Muscle layer of colon (tissue), 2 donors: ENCODE measurements at regions not wholly inside any gene's neighbourhood (a gene's known extent, or its start where the extent isn't known, plus 50 kb on each side); places are given as distances from the start of the nearest gene placed in this dataset.

Experiments used
- H3K27ac ChIP-seq: one replicate; pipeline ENCODE4 v1.7.0; 2013; ENCODE audit warnings: low read depth, mild to moderate bottlenecking, low read length, moderate library complexity
- H3K27me3 ChIP-seq, 2 donors: one replicate each; pipeline ENCODE4 v1.7.0; 2013; ENCODE audit warnings: low read length in 2 of 2, mild to moderate bottlenecking in 2 of 2; ENCODE audit not compliant: insufficient read depth in 2 of 2, control insufficient read depth in 1 of 2
- H3K36me3 ChIP-seq: one replicate; pipeline ENCODE4 v1.7.0; 2013; ENCODE audit warnings: mild to moderate bottlenecking, low read length; ENCODE audit not compliant: insufficient read depth
- H3K4me1 ChIP-seq: one replicate; pipeline ENCODE4 v1.7.0; 2013; ENCODE audit warnings: mild to moderate bottlenecking, low read length; ENCODE audit not compliant: insufficient read depth
- H3K4me3 ChIP-seq, 2 donors: one replicate each; pipeline ENCODE4 v1.7.0; 2013; ENCODE audit warnings: low read length in 2 of 2, low read depth in 1 of 2, mild to moderate bottlenecking in 1 of 2, moderate library complexity in 1 of 2
- H3K9ac ChIP-seq: one replicate; pipeline ENCODE4 v1.7.0; 2013; ENCODE audit warnings: low read length
- H3K9me3 ChIP-seq: one replicate; pipeline ENCODE4 v1.7.0; 2013; ENCODE audit warnings: mild to moderate bottlenecking, low read length
- donor health status: abdominal sarcoma.
- donor health status: Adenocarcinoma of cecum.

DNA sequence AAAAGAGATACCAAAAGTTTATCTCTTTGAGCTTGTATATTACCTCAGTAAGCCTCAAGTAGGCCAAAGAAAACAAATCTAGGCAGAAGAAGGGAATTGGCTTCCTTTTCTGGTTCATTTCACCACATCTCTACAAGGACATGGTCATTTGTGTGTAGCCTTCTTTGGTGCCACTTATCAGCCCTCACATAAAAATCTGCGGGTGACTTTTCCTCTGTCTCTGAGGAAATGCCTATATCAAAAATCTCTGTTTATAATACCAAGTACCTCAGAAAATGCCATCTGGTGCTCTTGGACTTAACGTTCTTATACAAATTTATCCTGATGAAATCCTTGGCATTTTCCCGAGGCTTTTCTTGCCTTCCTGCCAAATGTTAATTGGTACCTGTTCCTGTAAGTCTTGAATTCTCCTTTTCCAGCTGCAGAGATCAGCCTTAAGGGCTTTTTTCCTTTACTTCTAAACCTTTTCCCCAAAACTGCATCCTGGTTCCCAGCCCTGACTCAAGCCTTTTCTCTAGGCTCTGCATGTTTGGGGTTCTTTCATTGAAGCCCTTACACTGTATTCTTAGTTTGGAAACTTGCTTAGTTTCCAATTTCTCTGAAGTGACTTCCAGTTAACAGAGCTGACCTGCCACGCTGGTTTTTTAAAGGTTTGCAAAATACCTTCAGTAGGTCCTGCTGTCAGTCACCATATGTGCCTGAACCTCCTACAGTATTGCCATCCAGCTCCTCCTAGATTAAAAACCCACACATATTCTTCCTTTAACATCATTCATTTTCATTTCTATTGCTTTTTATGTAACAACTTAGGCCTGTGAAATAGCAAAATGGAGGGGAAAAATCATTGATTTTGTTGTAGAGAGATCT, 191.2 kb upstream of the PREP start:
- no peaks in the 10 kb centered on the region for H3K27me3 ChIP-seq
- no peak overlapping the region for H3K27ac ChIP-seq
- H3K4me1 ChIP-seq: no peaks in the 10 kb centered on the region

DNA sequence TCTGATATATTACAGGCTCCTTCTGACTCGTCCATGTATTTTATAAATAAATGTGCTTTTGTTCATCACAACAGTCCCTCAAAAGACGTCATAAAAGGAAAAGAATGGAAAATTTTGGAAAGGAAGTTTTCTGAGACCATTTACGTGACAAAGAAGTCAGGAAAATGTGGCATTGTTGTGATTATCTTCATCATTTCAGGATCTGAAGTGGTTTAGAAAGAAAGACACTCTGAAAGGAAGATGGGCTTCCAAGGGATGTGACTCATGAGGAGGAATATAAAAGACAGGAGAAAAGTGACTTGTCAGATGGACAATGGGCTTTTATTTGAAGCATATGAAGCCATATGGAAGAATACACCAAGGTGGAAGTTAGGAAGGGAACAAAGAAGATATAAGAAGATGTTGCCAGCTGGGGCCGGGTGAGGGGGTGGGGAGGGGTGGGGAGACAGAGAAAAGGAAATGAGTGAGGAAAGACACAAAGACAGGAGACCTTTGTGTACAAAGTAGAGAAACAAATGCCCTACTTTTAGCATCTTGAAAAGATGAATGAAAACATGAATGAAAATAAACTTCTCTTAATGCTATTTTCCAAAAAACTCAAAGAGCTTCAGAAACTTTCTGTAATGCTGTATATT, 190.3 kb upstream of the PREP start:
- H3K27ac ChIP-seq: no peak overlapping the region
- no peaks in the 10 kb centered on the region for H3K9me3 ChIP-seq
- no peak overlapping the region for H3K4me3 ChIP-seq
- H3K36me3 ChIP-seq: no peaks in the 10 kb centered on the region
- H3K9ac ChIP-seq: no peak overlapping the region
- no peaks in the 10 kb centered on the region for H3K4me1 ChIP-seq
- no peaks in the 10 kb centered on the region for H3K27me3 ChIP-seq

More for the DNA sequence above, 191.2 kb upstream of the PREP start:
- Histone ChIP-seq H3K4me3 (no peak overlapping the region), H3K9ac (no peak overlapping the region), H3K36me3 (no peaks in the 10 kb centered on the region), H3K9me3 (no peaks in the 10 kb centered on the region)

GRCh38 chr6:105592329-105592728, 189.4 kb upstream of the PREP start:
- Histone ChIP-seq H3K9ac (no peak overlapping the region), H3K27me3 (no peaks in the 10 kb centered on the region), H3K27ac (no peak overlapping the region), H3K9me3 (no peaks in the 10 kb centered on the region), H3K4me1 (no peaks in the 10 kb centered on the region), H3K36me3 (no peaks in the 10 kb centered on the region), H3K4me3 (no peak overlapping the region)

DNA sequence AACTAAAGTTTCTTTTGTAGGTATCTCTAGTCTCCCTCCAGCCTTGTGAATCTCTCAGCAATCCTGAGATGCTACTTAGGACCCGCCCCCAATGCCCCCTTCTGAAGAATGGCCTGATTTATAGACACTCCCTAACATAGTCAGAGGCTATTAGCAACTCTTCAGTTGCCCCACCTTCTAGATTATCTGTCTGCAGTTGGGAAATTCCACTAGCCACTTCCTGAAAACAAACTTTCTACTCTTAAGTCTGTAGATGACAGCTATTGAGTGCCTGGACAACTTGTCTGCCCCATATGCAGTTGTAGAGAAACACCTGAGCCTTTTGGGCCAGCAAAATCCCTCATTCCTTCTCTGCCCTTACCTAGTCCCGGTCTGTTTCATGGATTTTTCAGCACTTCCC, 188.2 kb upstream of the PREP start:
- Histone ChIP-seq H3K9ac (no peak overlapping the region), H3K27me3 (no peaks in the 10 kb centered on the region), H3K27ac (no peak overlapping the region), H3K36me3 (no peaks in the 10 kb centered on the region), H3K4me3 (no peak overlapping the region), H3K9me3 (no peaks in the 10 kb centered on the region), H3K4me1 (no peaks in the 10 kb centered on the region)

- H3K4me3 ChIP-seq: no peak overlapping the region
- H3K4me1 ChIP-seq: no peaks in the 10 kb centered on the region
- no peaks in the 10 kb centered on the region for H3K9me3 ChIP-seq
- no peaks in the 10 kb centered on the region for H3K36me3 ChIP-seq
- no peak overlapping the region for H3K27ac ChIP-seq
- H3K9ac ChIP-seq: no peak overlapping the region
- H3K27me3 ChIP-seq: no peaks in the 10 kb centered on the region
Measured at GRCh38 chr6:105588123-105588710, 185.3 kb upstream of the PREP start.

GRCh38 chr6:105587349-105588122, 184.7 kb upstream of the PREP start:
- Histone ChIP-seq H3K9me3 (no peaks in the 10 kb centered on the region), H3K27ac (no peak overlapping the region), H3K4me1 (no peaks in the 10 kb centered on the region), H3K9ac (no peak overlapping the region), H3K4me3 (no peak overlapping the region), H3K27me3 (no peaks in the 10 kb centered on the region), H3K36me3 (no peaks in the 10 kb centered on the region)

GRCh38 chr6:105578179-105578707, 175.4 kb upstream of the PREP start:
- H3K9ac ChIP-seq: no peak overlapping the region
- H3K4me3 ChIP-seq: no peak overlapping the region
- no peaks in the 10 kb centered on the region for H3K9me3 ChIP-seq
- no peaks in the 10 kb centered on the region for H3K36me3 ChIP-seq
- no peak overlapping the region for H3K27ac ChIP-seq
- H3K27me3 ChIP-seq: no peaks in the 10 kb centered on the region
- no peaks in the 10 kb centered on the region for H3K4me1 ChIP-seq

- H3K9ac ChIP-seq: no peak overlapping the region
- no peaks in the 10 kb centered on the region for H3K27me3 ChIP-seq
- H3K36me3 ChIP-seq: no peaks in the 10 kb centered on the region
- no peak overlapping the region for H3K4me3 ChIP-seq
- H3K4me1 ChIP-seq: no peaks in the 10 kb centered on the region
- H3K9me3 ChIP-seq: no peaks in the 10 kb centered on the region
- H3K27ac ChIP-seq: no peak overlapping the region
Measured at GRCh38 chr6:105573556-105573955, 170.7 kb upstream of the PREP start.

DNA sequence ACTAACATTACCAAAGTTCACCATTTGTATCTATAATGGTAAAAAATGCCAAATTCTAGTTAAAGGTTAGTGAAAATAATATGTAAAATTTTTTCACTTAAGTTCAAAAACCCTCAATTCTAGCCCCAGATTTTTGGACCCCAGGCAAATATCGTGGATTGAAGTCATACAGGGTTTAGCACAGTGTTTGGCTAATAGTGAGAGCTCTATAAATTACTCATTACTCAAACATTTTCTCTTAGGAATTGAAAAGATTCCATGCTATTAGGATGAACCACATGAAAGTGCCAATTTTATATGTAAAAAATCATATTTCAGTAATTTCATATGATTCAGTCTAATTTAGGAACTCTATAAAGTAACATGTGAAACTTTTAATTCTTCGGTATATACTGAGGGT, 170.3 kb upstream of the PREP start:
- Histone ChIP-seq H3K9me3 (no peaks in the 10 kb centered on the region), H3K27me3 (no peaks in the 10 kb centered on the region), H3K27ac (no peak overlapping the region), H3K36me3 (no peaks in the 10 kb centered on the region), H3K4me3 (no peak overlapping the region), H3K9ac (no peak overlapping the region), H3K4me1 (no peaks in the 10 kb centered on the region)

- Histone ChIP-seq H3K4me1 (no peaks in the 10 kb centered on the region), H3K36me3 (no peaks in the 10 kb centered on the region), H3K27me3 (no peaks in the 10 kb centered on the region), H3K27ac (no peak overlapping the region), H3K9ac (no peak overlapping the region), H3K9me3 (no peaks in the 10 kb centered on the region), H3K4me3 (no peak overlapping the region)
Measured at GRCh38 chr6:105570416-105570815, 167.5 kb upstream of the PREP start.

DNA sequence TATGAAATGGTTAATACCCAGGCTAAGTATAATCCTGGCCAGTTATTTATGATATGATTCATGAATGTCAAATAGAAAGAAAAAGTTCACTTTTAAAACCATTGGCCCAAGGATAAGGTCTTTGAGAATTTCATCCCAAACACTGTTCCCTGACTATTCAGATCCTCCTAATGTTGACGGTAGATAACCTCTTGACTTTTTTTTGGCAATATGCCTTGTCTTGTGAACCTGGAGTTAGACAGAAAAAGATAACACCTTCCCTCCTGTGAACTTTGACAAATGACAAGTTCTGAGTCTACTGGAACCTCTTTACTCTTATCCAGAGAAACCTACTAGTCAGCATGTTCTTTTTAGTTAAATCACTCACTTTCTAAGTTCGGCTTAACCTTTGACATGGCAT, 166.8 kb upstream of the PREP start:
- Histone ChIP-seq H3K36me3 (no peaks in the 10 kb centered on the region), H3K27ac (no peak overlapping the region), H3K27me3 (no peaks in the 10 kb centered on the region), H3K4me1 (no peaks in the 10 kb centered on the region), H3K9ac (no peak overlapping the region), H3K9me3 (no peaks in the 10 kb centered on the region), H3K4me3 (no peak overlapping the region)
